BE2C (cell line): ENCODE measurements at regions not wholly inside any gene's neighbourhood (a gene's known extent, or its start where the extent isn't known, plus 50 kb on each side); places are given as distances from the start of the nearest gene placed in this dataset.
A peak's percentile ranks its signal among the peaks of the same experiment; 100 is the strongest.
"Not testable (repeated sequence)": the region's sequence is repeated elsewhere in the genome, so short reads cannot be mapped to it uniquely, and the experiment has no call there.

ENCODE experiments used
- DNase-seq: peaks from one replicate; pipeline ENCODE4 v3.0.0-alpha.2; 2020
- H3K27me3 ChIP-seq: fragments of 250-450 bp; sonication (Bioruptor Pico); 2 replicates; pipeline ENCODE4 v1.5.1; 2020; ENCODE audit warnings: mild to moderate bottlenecking
- H3K36me3 ChIP-seq: fragments of 250-450 bp; sonication (Bioruptor Pico); 2 replicates; pipeline ENCODE4 v1.5.1; 2020; ENCODE audit warnings: mild to moderate bottlenecking
- H3K4me1 ChIP-seq: fragments of 250-450 bp; sonication (Bioruptor Pico); 2 replicates; pipeline ENCODE4 v1.5.1; 2020
- H3K4me3 ChIP-seq: 2 replicates; pipeline ENCODE4 v1.5.1; 2011; ENCODE audit warnings: low read depth, low read length
- H3K9me3 ChIP-seq: fragments of 250-450 bp; sonication (Bioruptor Pico); 2 replicates; pipeline ENCODE4 v1.5.1; 2020
- CTCF ChIP-seq: IDR thresholded peaks from 2 replicates; pipeline ENCODE4 v1.5.1; 2012; ENCODE audit warnings: mild to moderate bottlenecking, low read depth, low read length

- H3K27me3 ChIP-seq, result peaks cover 7% of the 10 kb centered on the region; the same call in 1 of the 2 replicates
- H3K9me3 ChIP-seq, result no peaks in the 10 kb centered on the region
- TF ChIP-seq CTCF, result no peak
- no peaks in the 10 kb centered on the region for H3K36me3 ChIP-seq
- DNase-seq, result no peak
- no peak overlapping the region for H3K4me3 ChIP-seq
- H3K4me1 ChIP-seq, result no peaks in the 10 kb centered on the region
Observed at GRCh38 chr14:105971593-105972500, 445.5 kb downstream of the TMEM121 start.

- peak; percentile 64 for DNase-seq
- no peaks in the 10 kb centered on the region for H3K9me3 ChIP-seq
Observed at GRCh38 chr14:105974902-105975301, 448.5 kb downstream of the TMEM121 start.

GRCh38 chr14:105978618-105979295 is 452.4 kb downstream of the TMEM121 start:
- H3K27me3 ChIP-seq, result peaks cover 7% of the 10 kb centered on the region; the same call in 1 of the 2 replicates
- no peak for TF ChIP-seq CTCF
- H3K4me1 ChIP-seq, result no peaks in the 10 kb centered on the region
- H3K9me3 ChIP-seq, result no peaks in the 10 kb centered on the region
- DNase-seq, result no peak
- no peak overlapping the region for H3K4me3 ChIP-seq
- H3K36me3 ChIP-seq, result no peaks in the 10 kb centered on the region

More at GRCh38 chr14:105974902-105975301, 448.5 kb downstream of the TMEM121 start:
- no peaks in the 10 kb centered on the region for H3K36me3 ChIP-seq
- TF ChIP-seq CTCF, result peak; percentile 59
- H3K4me3 ChIP-seq, result no peak overlapping the region
- H3K4me1 ChIP-seq, result no peaks in the 10 kb centered on the region
- H3K27me3 ChIP-seq, result peaks cover 4% of the 10 kb centered on the region; the same call in 1 of the 2 replicates

- peaks cover 7% of the 10 kb centered on the region; the same call in 1 of the 2 replicates for H3K27me3 ChIP-seq
- DNase-seq, result no peak
- TF ChIP-seq CTCF, result no peak
- H3K36me3 ChIP-seq, result no peaks in the 10 kb centered on the region
- H3K4me3 ChIP-seq, result no peak overlapping the region
- no peaks in the 10 kb centered on the region for H3K9me3 ChIP-seq
- H3K4me1 ChIP-seq, result no peaks in the 10 kb centered on the region
Observed at GRCh38 chr14:105979446-105979845, 453.1 kb downstream of the TMEM121 start.

- Histone ChIP-seq H3K27me3 (peaks cover 7% of the 10 kb centered on the region; the same call in 1 of the 2 replicates), H3K36me3 (no peaks in the 10 kb centered on the region), H3K9me3 (no peaks in the 10 kb centered on the region), H3K4me1 (no peaks in the 10 kb centered on the region), H3K4me3 (no peak overlapping the region)
- no peak for TF ChIP-seq CTCF
- DNase-seq, result no peak
Observed at GRCh38 chr14:105980224-105980623, 453.8 kb downstream of the TMEM121 start.

GRCh38 chr14:105981517-105982302 is 455.3 kb downstream of the TMEM121 start:
- not testable (repeated sequence) for H3K4me3 ChIP-seq, H3K4me1 ChIP-seq, H3K9me3 ChIP-seq, H3K27me3 ChIP-seq, DNase-seq, H3K36me3 ChIP-seq
